MCF 10A (cell line): ENCODE measurements at regions not wholly inside any gene's neighbourhood (a gene's known extent, or its start where the extent isn't known, plus 50 kb on each side); places are given as distances from the start of the nearest gene placed in this dataset.

Experiments used
- BruUV-seq: library from RNA; stranded (reverse); fragments of 400-500 nt; replicated peaks from 2 replicates; lab custom pipeline; 2021; lab: Mats Ljungman, UMichigan
- CTCF ChIA-PET: fragments of 300-600 bp; sonication (Branson Sonifier 250); formaldehyde crosslinking; extraction: SDS; loops from one replicate; lab custom pipeline; 2021; ENCODE audit warnings: antibody characterized with exemption, inconsistent platforms; lab: Yijun Ruan, JAX
- POLR2A ChIA-PET: fragments of 300-600, 350-650 bp; sonication (Branson Sonifier 250); formaldehyde crosslinking; extraction: SDS; loops from one replicate; lab custom pipeline; 2020; ENCODE audit warnings: antibody characterized with exemption, inconsistent platforms; lab: Yijun Ruan, JAX
- DNase-seq: peaks from one replicate; pipeline ENCODE4 v3.0.0-alpha.2; 2018; ENCODE audit not compliant: unreplicated experiment
- H3K27ac Mint-ChIP-seq: one replicate; pipeline ENCODE4 v1.8.0; 2022; ENCODE audit warnings: mild to moderate bottlenecking, low read depth, mixed read lengths; ENCODE audit not compliant: unreplicated experiment
- H3K27me3 Mint-ChIP-seq: one replicate; pipeline ENCODE4 v1.8.0; 2022; ENCODE audit warnings: mixed read lengths; ENCODE audit not compliant: insufficient read depth, unreplicated experiment
- H3K36me3 Mint-ChIP-seq: one replicate; pipeline ENCODE4 v1.8.0; 2022; ENCODE audit warnings: mild to moderate bottlenecking, moderate library complexity, mixed read lengths; ENCODE audit not compliant: insufficient read depth, unreplicated experiment
- H3K4me1 Mint-ChIP-seq: one replicate; pipeline ENCODE4 v1.8.0; 2022; ENCODE audit warnings: mixed read lengths; ENCODE audit not compliant: insufficient read depth, unreplicated experiment
- H3K4me3 Mint-ChIP-seq: one replicate; pipeline ENCODE4 v1.8.0; 2022; ENCODE audit warnings: mild to moderate bottlenecking, moderate library complexity, mixed read lengths; ENCODE audit not compliant: unreplicated experiment
- H3K9me3 Mint-ChIP-seq: one replicate; pipeline ENCODE4 v1.8.0; 2022; ENCODE audit warnings: mixed read lengths; ENCODE audit not compliant: unreplicated experiment
- intact Hi-C: fragments of 100-400 bp; cut with micrococcal nuclease; formaldehyde crosslinking; loops from 2 replicates; pipeline ENCODE4 v1.14.1; 2022
- TF ChIP-seq, protein P1 (sequence below): fragments of 200-600 bp; IDR thresholded peaks from one replicate; pipeline ENCODE4 v1.8.0; 2022; ENCODE audit warnings: antibody characterized with exemption, mild to moderate bottlenecking; ENCODE audit not compliant: unreplicated experiment

DNA sequence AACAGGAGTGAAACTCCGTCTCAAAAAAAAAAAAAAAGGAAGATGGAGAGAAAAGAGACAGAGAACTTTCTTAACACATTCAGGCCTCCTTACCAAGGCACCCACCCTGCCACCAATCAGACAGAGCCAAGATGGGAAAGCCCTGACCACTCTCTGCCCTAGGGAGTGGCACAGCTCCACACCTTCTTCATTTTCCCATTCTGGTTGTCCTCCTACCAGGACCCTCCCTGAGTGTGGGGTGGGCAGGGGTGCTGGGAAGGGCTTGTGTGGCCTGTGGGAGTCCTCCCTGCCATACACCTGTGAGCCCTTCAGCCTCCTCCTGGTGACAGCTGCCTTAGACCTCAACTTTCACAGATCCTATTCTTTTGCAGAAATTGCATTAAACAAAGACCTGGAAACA, 513.6 kb downstream of the BCL11B start:
- Mint-ChIP-seq H3K36me3 (no peaks in the 10 kb centered on the region), H3K9me3 (peaks cover 18% of the 10 kb centered on the region), H3K27me3 (no peaks in the 10 kb centered on the region), H3K4me1 (peaks cover 15% of the 10 kb centered on the region), H3K4me3 (no peak overlapping the region), H3K27ac (no peak overlapping the region)
- TF ChIP-seq, protein P1, sequence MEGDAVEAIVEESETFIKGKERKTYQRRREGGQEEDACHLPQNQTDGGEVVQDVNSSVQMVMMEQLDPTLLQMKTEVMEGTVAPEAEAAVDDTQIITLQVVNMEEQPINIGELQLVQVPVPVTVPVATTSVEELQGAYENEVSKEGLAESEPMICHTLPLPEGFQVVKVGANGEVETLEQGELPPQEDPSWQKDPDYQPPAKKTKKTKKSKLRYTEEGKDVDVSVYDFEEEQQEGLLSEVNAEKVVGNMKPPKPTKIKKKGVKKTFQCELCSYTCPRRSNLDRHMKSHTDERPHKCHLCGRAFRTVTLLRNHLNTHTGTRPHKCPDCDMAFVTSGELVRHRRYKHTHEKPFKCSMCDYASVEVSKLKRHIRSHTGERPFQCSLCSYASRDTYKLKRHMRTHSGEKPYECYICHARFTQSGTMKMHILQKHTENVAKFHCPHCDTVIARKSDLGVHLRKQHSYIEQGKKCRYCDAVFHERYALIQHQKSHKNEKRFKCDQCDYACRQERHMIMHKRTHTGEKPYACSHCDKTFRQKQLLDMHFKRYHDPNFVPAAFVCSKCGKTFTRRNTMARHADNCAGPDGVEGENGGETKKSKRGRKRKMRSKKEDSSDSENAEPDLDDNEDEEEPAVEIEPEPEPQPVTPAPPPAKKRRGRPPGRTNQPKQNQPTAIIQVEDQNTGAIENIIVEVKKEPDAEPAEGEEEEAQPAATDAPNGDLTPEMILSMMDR = no peak
- BruUV-seq = no TSS peak
- POLR2A ChIA-PET = interaction anchor here (0.6 kb wide), 1 partner anchor 456 kb away, joined by 3 read pairs; no protein-coding TSS in a partner anchor
- DNase-seq = no peak
- CTCF ChIA-PET = interaction anchor here (0.6 kb wide), 1 partner anchor 58 kb away, joined by 3 read pairs; no protein-coding TSS in a partner anchor
- intact Hi-C loops = no loop called here

DNA sequence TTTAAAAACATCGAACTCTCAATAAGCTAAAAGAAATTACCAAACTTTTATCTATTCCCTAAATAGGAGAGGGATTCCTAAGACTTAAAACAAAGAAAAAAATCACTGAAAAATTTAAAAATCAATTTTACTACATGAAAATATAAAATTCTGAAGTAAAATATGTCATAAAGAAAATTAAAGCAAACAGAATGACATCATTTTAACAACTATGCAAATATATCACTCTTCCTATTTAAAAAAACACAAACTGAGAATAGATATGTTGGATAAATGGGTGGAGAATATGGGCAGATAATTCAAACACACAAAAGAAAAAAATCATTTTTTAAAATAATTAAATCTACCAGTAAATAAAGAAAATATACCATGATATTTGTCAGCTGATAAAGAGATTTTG, 510.0 kb downstream of the BCL11B start:
- no peaks in the 10 kb centered on the region for H3K27me3 Mint-ChIP-seq
- DNase-seq = no peak
- no TSS peak for BruUV-seq
- POLR2A ChIA-PET = interaction anchor here (0.6 to 1.5 kb wide), 3 partner anchors 13 to 1088 kb away, joined by 3 read pairs; no protein-coding TSS in a partner anchor
- peaks cover 9% of the 10 kb centered on the region for H3K4me1 Mint-ChIP-seq
- CTCF ChIA-PET = interaction anchor here (0.6 kb wide), 1 partner anchor 61 kb away, joined by 3 read pairs; no protein-coding TSS in a partner anchor
- no peak overlapping the region for H3K4me3 Mint-ChIP-seq
- H3K36me3 Mint-ChIP-seq = no peaks in the 10 kb centered on the region
- TF ChIP-seq, protein P1 = no peak
- H3K27ac Mint-ChIP-seq = no peak overlapping the region
- intact Hi-C loops = no loop called here
- H3K9me3 Mint-ChIP-seq = peaks cover 14% of the 10 kb centered on the region

DNA sequence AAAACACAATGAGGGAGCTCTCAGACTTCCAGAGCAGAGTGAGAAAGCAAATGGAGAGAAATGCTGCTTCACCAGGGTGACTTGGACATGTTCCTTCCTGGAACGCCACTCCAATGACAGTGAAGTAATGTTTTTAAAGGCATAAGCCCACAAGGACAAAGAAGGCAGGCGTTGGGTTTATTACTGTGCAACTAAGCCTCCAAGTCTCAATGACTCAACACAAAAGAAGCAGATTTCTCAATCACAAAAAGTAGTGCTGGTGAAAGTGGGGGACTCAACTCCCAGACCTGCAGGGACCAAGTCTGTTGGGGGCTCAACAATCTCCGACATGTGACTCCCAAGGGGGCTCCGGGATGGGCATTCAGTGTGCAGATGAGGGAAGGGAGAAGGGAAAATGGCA, 505.2 kb downstream of the BCL11B start:
- H3K27ac Mint-ChIP-seq = peak overlapping the region; percentile 17
- H3K4me3 Mint-ChIP-seq = no peak overlapping the region
- ChIA-PET POLR2A (interaction anchor here (0.7 to 3.3 kb wide), 2 partner anchors 12 to 758 kb away, joined by 3 to 12 read pairs; no protein-coding TSS in a partner anchor), CTCF (interaction anchor here (0.7 to 1.0 kb wide), 2 partner anchors 10 to 440 kb away, joined by 3 to 4 read pairs; no protein-coding TSS in a partner anchor)
- TF ChIP-seq, protein P1 = no peak
- peaks cover 15% of the 10 kb centered on the region for H3K4me1 Mint-ChIP-seq
- intact Hi-C loops = no loop called here
- peak; percentile 39 for DNase-seq
- H3K27me3 Mint-ChIP-seq = no peaks in the 10 kb centered on the region
- no peaks in the 10 kb centered on the region for H3K36me3 Mint-ChIP-seq
- H3K9me3 Mint-ChIP-seq = peaks cover 14% of the 10 kb centered on the region
- no TSS peak for BruUV-seq

DNA sequence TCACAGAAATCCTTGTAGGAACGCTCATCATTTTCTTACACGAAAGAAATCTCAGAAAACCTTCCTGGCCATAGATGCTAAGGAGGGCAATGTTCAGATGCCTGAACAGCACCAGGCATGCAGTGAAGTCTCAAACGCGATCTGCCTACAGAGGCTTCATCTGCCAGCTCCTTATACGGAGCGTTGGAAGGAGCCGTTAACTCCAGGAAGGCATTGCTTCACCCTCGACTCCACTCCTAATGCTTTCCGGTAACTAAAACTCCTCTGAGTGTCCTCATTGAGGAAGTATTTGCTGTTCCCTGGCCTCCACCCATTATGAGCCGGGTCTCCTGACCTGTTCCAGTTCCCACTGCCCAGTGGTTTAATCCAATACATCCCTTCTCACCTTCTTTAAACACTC, 502.7 kb downstream of the BCL11B start:
- intact Hi-C loops = no loop called here
- H3K36me3 Mint-ChIP-seq = no peaks in the 10 kb centered on the region
- CTCF ChIA-PET = no interaction called here
- TF ChIP-seq, protein P1 = no peak
- POLR2A ChIA-PET = no interaction called here
- BruUV-seq = no TSS peak
- H3K4me3 Mint-ChIP-seq = no peak overlapping the region
- peaks cover 15% of the 10 kb centered on the region for H3K4me1 Mint-ChIP-seq
- no peak for DNase-seq
- peaks cover under 1% of the 10 kb centered on the region for H3K9me3 Mint-ChIP-seq
- H3K27me3 Mint-ChIP-seq = no peaks in the 10 kb centered on the region
- no peak overlapping the region for H3K27ac Mint-ChIP-seq
